Aorta (tissue), 5 donors: ENCODE measurements at regions not wholly inside any gene's neighbourhood (a gene's known extent, or its start where the extent isn't known, plus 50 kb on each side); places are given as distances from the start of the nearest gene placed in this dataset.
"Not testable (repeated sequence)": the region's sequence is repeated elsewhere in the genome, so short reads cannot be mapped to it uniquely, and the experiment has no call there.

Experiments used
- ATAC-seq: fragments of 200-7000 bp; cut with Tn5 transposase; one replicate; pipeline ENCODE4 v1.9.1; 2022; ENCODE audit warnings: moderate library complexity; ENCODE audit not compliant: low FRiP score
- DNase-seq, 2 donors: peaks; one replicate each; pipeline ENCODE4 v3.0.0-alpha.2; 2020
- H3K27ac ChIP-seq, 2 donors: one replicate each; pipeline ENCODE4 v1.5.1; 2013; ENCODE audit warnings: low read length in 2 of 2, mild to moderate bottlenecking in 2 of 2, moderate library complexity in 2 of 2, control low read depth in 1 of 2, inconsistent platforms in 1 of 2, low read depth in 1 of 2
- H3K27me3 ChIP-seq, 2 donors: one replicate each; pipeline ENCODE4 v1.6.1; 2013; ENCODE audit warnings: control low read depth in 1 of 2, low read length in 1 of 2, mild to moderate bottlenecking in 1 of 2, moderate library complexity in 1 of 2; ENCODE audit not compliant: insufficient read depth in 2 of 2, control insufficient read depth in 1 of 2
- H3K36me3 ChIP-seq, 2 donors: one replicate each; pipeline ENCODE4 v1.6.1; 2013; ENCODE audit warnings: control low read depth in 1 of 2, low read length in 1 of 2, mild to moderate bottlenecking in 1 of 2; ENCODE audit not compliant: insufficient read depth in 2 of 2, control insufficient read depth in 1 of 2
- H3K4me1 ChIP-seq, 2 donors: one replicate each; pipeline ENCODE4 v1.6.1; 2013; ENCODE audit warnings: low read length in 2 of 2, control low read depth in 1 of 2, mild to moderate bottlenecking in 1 of 2, moderate library complexity in 1 of 2; ENCODE audit not compliant: insufficient read depth in 2 of 2, control insufficient read depth in 1 of 2
- H3K4me3 ChIP-seq, 2 donors: one replicate each; pipeline ENCODE4 v1.5.1; 2013; ENCODE audit warnings: low read length in 2 of 2, control low read depth in 1 of 2, mild to moderate bottlenecking in 1 of 2
- H3K9me3 ChIP-seq: one replicate; pipeline ENCODE4 v1.6.1; 2013; ENCODE audit warnings: mild to moderate bottlenecking, low read length; ENCODE audit not compliant: control insufficient read depth
- WGBS, 2 donors: extraction: QIAGEN DNeasy Blood & Tissue Kit; methylation state at CpG; one replicate each; pipeline ENCODE4 v1.1.7; 2013; 5-methylcytosine and 5-hydroxymethylcytosine counted together
- intact Hi-C, 2 donors: fragments of 100-400 bp; cut with DNase I; formaldehyde crosslinking; loops; one replicate each; pipeline versions ENCODE4 v1.14.2 to v1.15.0; 2022
- donor health status: healthy with polysubstance abuse.
- donor health status: Bipolar disorder and iron deficiency.
- donor health status: DM: no; HTN: no; CAD: no.
- donor health status: DM: no; HTN: no; CAD: no.
- donor health status: DM: yes; HTN: yes; CAD: no.

- 89 to 95% methylated on average over 1 of the region's 1 CpG for WGBS, 2 donors
- Histone ChIP-seq H3K36me3 (no peaks in the 10 kb centered on the region), H3K4me1 (peaks cover 0 to 3% of the 10 kb centered on the region in 2 donors), H3K27ac (no peak overlapping the region), H3K27me3 (no peaks in the 10 kb centered on the region), H3K9me3 (no peaks in the 10 kb centered on the region), H3K4me3 (no peak overlapping the region)
- no peak for ATAC-seq
- DNase-seq, result no peak
- intact Hi-C loops, result no loop called here
Measured at GRCh38 chr6:126660376-126660775, 320.5 kb downstream of the CENPW start.

- no peak for ATAC-seq
- Histone ChIP-seq H3K36me3 (no peaks in the 10 kb centered on the region), H3K9me3 (no peaks in the 10 kb centered on the region), H3K27me3 (no peaks in the 10 kb centered on the region), H3K27ac (no peak overlapping the region), H3K4me3 (no peak overlapping the region), H3K4me1 (peaks cover 0 to 3% of the 10 kb centered on the region in 2 donors)
- no peak for DNase-seq
- intact Hi-C loops, result no loop called here
Measured at GRCh38 chr6:126661646-126662045, 321.7 kb downstream of the CENPW start.

DNA sequence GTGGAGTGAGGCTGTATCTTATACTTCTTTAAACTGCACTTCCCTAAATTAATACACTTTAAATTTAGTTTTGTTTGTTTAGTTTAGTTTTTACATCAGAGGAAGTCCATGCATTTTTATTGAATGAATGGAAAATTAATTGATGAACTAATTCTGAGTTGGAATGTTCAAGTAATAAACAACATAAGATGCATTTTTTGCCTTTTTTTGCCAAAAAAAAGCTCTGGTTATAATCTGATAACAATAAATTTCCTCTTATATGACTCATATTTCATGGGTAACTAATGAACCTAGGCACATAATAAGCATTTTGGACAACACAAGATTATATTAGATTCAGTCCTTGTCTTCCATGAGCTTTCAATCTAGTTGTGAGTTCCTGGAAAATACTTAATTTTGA lies 323.1 kb downstream of the CENPW start:
- ATAC-seq (no peak), DNase-seq (no peak)
- intact Hi-C loops, result no loop called here
- peaks cover 0 to 3% of the 10 kb centered on the region in 2 donors for H3K4me1 ChIP-seq
- no peak overlapping the region for H3K4me3 ChIP-seq
- no peaks in the 10 kb centered on the region for H3K9me3 ChIP-seq
- H3K36me3 ChIP-seq, result no peaks in the 10 kb centered on the region
- H3K27me3 ChIP-seq, result no peaks in the 10 kb centered on the region
- no peak overlapping the region for H3K27ac ChIP-seq

DNA sequence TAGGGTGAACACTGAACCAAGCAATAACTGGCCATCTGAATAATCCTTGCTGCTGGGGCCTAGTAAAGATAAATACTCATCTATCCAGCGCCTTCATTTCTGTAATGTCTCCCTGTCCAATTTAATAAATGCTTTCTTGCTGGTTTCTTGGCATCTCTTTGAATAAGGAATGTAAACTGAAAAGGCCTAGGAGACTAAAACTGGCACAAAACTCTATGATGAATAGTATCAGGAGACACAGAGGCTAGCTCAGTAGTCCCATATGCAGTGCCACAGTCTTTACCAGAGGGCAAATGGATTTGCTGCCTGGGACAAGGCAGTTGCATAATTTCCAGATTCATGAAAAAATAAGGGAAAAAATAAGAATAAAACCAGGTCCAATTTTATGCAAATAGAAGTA lies 324.4 kb downstream of the CENPW start:
- Histone ChIP-seq H3K27ac (no peak overlapping the region), H3K36me3 (no peaks in the 10 kb centered on the region), H3K4me3 (no peak overlapping the region), H3K4me1 (peaks cover 0 to 3% of the 10 kb centered on the region in 2 donors), H3K9me3 (no peaks in the 10 kb centered on the region), H3K27me3 (no peaks in the 10 kb centered on the region)
- WGBS, 2 donors, result 17 to 25% methylated on average over 1 of the region's 1 CpG
- ATAC-seq (no peak), DNase-seq (no peak)
- intact Hi-C loops, result no loop called here

DNA sequence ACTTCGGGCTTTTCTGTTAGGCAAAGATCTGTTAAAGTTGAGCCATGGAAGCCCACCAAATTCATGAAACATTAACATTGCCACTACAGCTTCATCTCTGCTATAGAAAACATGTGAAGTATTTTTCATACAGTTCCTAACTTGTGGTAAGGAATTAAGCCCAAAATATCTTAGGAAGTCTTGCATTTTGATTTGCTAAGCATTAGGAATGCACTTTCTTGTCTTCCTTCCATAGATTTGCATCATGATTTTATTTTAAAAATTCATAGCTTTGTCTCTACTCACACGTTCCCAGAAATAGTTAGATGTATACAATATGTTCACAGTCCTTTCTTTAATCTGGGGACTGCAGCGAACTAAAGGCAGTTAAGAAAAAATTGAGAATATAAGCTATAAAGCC lies 325.6 kb downstream of the CENPW start:
- ATAC-seq (no peak), DNase-seq (no peak)
- H3K27ac ChIP-seq, result no peak overlapping the region
- H3K27me3 ChIP-seq, result no peaks in the 10 kb centered on the region
- 65 to 70% methylated on average over 3 of the region's 3 CpGs for WGBS, 2 donors
- no peaks in the 10 kb centered on the region for H3K36me3 ChIP-seq
- H3K9me3 ChIP-seq, result no peaks in the 10 kb centered on the region
- intact Hi-C loops, result no loop called here
- no peak overlapping the region for H3K4me3 ChIP-seq
- peaks cover 0 to 3% of the 10 kb centered on the region in 2 donors for H3K4me1 ChIP-seq

GRCh38 chr6:126667071-126667470 lies 327.2 kb downstream of the CENPW start:
- Histone ChIP-seq H3K4me1 (peaks cover 0 to 3% of the 10 kb centered on the region in 2 donors), H3K27ac (no peak overlapping the region), H3K27me3 (no peaks in the 10 kb centered on the region), H3K4me3 (no peak overlapping the region), H3K36me3 (no peaks in the 10 kb centered on the region), H3K9me3 (no peaks in the 10 kb centered on the region)
- WGBS, 2 donors, result 83 to 90% methylated on average over 3 of the region's 3 CpGs
- DNase-seq, result no peak
- intact Hi-C loops, result no loop called here
- no peak for ATAC-seq

GRCh38 chr6:126667728-126668127 lies 327.8 kb downstream of the CENPW start:
- DNase-seq (no peak), ATAC-seq (no peak)
- H3K9me3 ChIP-seq, result no peaks in the 10 kb centered on the region
- intact Hi-C loops, result no loop called here
- H3K4me3 ChIP-seq, result no peak overlapping the region
- no peaks in the 10 kb centered on the region for H3K27me3 ChIP-seq
- peaks cover 0 to 3% of the 10 kb centered on the region in 2 donors for H3K4me1 ChIP-seq
- no peaks in the 10 kb centered on the region for H3K36me3 ChIP-seq
- no peak overlapping the region for H3K27ac ChIP-seq

DNA sequence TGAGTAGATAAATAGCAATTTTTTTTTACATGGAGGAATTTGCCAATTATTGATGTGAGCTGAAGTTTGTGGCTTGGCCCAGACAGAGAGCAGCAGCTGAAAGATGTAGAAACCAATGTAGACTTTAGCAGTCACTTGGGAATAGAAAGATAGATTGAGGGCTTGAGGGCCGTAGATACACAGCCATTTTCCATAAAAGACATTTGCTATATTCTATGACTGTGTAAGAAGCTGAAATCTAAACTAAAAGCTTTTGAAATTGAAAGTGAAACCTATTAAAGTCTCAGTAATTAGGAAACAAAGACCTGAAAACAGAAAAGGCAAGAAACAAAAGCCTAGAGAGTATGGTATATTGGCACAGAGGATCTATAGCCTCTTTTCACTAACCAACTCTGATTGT lies 332.7 kb downstream of the CENPW start:
- no peaks in the 10 kb centered on the region for H3K27me3 ChIP-seq
- 4 to 19% methylated on average over 1 of the region's 1 CpG for WGBS, 2 donors
- intact Hi-C loops, result no loop called here
- H3K36me3 ChIP-seq, result no peaks in the 10 kb centered on the region
- ATAC-seq (no peak), DNase-seq (no peak)
- peaks cover 2% of the 10 kb centered on the region for H3K9me3 ChIP-seq
- H3K4me1 ChIP-seq, result no peaks in the 10 kb centered on the region
- H3K4me3 ChIP-seq, result no peak overlapping the region
- H3K27ac ChIP-seq, result no peak overlapping the region

GRCh38 chr6:126673749-126674148 lies 333.8 kb downstream of the CENPW start:
- H3K27me3 ChIP-seq, intact Hi-C loops, DNase-seq, H3K36me3 ChIP-seq, ATAC-seq, H3K9me3 ChIP-seq, H3K4me1 ChIP-seq, H3K27ac ChIP-seq, H3K4me3 ChIP-seq: not testable (repeated sequence)
- WGBS, 2 donors, result 91 to 94% methylated on average over 13 of the region's 13 CpGs
